Hematopoietic multipotent progenitor cell treated with erythropoietin and hydrocortisone succinate and interleukin-3 and kit ligand, for 15 days (in vitro differentiated cells): ENCODE measurements at regions not wholly inside any gene's neighbourhood (a gene's known extent, or its start where the extent isn't known, plus 50 kb on each side); places are given as distances from the start of the nearest gene placed in this dataset.
"Not testable (repeated sequence)": the region's sequence is repeated elsewhere in the genome, so short reads cannot be mapped to it uniquely, and the experiment has no call there.

Source experiments
- DNase-seq: peaks from one replicate; pipeline ENCODE4 v3.0.0-alpha.2; 2015; ENCODE audit warnings: low spot score

DNA sequence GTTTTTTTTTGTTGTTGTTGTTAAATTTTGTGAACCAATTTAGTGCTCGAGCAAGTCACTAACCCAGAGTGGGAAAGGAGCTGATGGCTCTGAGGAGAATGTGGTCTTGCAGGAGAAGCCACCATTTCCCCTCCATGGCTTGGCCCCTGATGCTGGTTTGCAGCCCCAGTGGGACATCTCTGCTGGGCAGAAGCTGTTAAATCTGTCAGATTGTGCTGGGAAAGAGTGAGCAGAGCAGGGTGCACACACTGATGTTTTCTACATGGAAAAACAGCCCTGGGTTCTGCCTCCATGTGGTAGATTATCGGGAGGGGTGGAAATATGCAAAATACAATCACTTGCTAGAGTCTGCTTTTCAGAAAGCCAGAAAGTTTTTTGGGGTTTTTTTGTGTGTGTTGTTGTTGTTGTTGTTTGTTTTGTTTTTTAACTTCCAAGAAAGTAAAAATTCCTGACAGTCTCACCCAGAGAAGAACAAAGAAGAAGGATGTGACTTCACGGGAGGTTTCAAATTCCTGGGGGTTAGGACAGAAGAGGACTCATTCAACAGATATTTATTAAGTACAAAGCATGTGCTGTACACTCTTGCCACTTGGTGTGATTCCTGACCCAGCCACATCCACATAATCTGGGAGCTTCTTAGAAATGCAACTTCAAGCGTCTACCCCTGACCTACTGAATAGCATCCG is 133.7 kb downstream of the FOXB1 start:
- DNase-seq = no peak

DNA sequence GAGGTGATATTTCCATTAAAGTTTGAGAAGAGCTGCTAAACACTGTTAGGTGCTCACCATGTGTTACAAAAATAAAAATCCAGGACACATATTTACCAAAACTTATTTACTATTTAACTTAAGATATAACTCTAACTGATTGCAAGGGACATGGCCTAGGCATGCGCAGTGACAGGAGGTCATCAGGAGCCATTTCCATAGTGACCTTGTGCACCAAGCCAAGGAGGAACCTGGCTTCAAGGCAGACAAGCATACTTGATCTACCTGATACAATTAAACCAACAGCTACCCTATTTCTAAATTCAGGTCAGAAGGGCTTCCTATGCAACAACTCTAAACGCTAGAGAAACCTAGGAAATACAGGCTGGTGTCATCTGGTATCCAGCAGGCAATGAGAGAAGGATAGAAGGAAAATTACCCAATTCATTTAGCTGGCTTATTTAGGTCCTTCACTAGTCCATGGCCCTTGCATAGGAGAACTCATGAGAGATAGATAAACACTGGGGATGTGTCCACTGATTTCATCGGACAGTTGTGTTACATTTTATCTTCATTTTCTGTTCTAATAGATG is 134.4 kb downstream of the FOXB1 start:
- no peak for DNase-seq

DNA sequence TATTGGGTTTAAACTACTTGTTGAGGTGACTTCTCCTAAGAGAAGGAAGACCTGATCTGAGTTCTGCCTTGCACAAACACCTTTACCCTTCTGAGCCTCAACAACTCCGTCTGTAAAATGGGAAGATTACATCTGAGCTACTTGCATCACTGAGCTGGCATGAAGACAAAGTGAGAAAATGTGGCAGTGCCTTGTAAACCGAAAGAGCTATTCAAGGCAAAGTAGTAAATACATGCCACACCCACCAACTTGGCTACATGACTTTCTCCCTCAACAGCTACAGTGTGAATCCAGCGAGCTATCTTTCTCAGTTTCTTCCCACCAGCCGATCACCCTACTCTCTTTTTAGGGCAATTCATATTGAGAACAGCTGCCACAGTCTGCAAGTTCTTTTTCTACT is 148.3 kb downstream of the FOXB1 start:
- DNase-seq = no peak

DNA sequence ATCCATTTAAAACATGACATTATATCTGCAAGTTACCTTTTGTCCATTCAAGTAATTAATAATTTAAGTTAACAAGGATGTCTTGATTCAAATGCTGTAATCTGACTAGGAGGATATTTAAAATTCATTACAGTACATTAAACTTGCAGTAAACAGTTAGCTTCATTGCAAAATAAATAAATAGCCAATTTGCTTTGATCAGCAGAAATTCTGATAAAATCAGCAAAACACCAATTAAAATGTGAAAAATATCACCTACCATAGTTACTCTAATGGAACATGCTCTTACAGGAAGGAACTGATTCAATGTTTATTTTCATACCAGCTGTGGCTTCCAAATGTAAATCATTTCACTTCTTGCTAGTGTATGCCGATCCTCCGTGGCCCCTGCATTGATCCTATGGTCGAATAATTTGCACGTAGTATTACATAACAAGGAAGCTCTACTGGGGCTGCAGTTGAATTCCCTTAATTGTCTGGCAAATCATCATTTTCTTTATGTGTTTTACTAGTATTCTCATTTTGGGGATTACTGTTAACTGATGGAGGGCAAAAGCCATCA is 150.7 kb downstream of the FOXB1 start:
- DNase-seq = no peak

DNA sequence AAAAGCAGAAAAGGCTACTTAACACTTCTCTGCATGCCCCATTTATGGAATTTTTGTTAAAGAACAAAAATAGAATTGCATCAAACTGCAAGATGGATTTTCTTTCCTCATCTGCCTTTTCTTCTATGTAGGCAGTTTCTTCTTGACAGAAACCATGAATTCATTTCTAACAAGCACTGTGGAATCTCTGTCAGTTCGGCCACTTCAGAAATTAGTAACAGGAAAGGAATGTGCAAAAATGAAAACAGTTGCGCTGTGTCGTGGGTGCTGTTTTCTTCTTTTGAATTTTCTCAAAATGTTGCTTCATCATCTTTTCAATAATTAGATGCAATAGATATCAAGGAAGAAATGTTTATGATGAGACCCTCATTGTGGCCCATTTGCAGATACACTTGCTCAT is 151.6 kb downstream of the FOXB1 start:
- no peak for DNase-seq

DNA sequence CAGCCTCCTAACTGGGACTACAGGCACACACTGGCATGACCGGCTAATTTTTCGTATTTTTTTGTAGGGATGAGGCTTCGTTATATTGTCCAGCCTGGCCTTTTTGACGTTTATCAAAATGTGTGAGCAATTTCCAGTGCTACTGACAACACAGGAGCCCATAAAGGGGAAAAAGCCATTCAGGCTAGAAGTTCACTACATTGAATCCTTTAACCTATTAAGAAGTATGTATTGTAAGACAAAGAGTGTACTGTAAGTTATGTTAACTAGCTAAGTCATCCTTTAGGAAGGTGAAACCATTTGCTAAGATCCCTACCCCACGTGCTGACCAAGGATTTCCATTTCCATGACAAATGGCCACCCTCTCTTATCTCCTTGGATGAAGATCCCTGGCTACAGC is 156.8 kb downstream of the FOXB1 start:
- no peak for DNase-seq

DNA sequence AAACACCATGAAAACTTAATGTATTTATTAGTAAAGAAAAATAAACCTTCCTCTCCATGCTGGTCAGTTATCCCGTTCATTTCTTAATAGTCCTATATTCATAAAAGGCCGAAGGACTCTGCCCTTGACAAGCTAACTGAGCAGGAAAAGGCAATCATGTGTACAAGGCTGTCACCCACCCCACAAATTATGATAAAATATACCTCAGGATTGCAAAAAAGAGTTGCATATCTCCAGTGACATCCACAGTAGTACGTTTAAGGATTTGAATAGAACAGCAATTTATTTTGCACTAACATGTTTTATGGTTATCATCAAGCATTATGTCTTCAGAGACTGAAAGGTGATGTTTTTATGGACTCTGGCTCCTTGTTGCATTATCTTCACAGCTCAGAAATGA is 157.6 kb downstream of the FOXB1 start:
- DNase-seq = no peak

DNA sequence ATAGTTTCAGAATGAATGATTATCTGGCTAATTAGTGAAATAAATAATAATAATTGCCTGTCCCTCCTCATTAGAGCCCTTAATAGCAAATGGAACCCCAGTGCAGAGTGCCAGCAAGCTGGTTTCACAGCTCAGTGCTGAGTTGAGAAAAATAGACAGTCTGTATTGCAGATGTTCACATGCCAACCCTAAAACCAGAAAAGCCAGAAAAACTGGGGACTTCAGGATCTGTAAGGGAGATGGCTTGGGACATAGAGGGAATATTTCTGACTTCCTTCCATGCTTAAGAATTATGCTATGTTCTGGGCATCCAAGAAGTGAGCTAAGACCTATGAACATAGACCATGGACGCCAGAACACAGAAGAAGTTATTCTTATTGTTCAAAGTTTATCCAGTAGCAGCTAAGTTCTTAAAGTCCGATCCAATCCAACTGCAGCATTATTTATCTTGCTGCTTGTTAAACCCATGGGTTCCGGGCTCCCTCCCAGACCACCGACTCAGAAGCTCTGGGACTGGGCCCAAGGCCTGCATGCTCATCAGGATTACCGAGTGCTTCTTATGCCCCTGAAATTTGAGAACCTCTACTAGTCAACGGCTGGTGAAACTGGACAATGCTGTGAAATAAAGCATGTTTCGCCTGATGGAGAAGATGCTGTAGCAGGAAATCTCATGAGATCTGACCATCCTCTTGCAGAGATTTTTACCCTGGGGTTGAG is 158.3 kb downstream of the FOXB1 start:
- DNase-seq = no peak

DNA sequence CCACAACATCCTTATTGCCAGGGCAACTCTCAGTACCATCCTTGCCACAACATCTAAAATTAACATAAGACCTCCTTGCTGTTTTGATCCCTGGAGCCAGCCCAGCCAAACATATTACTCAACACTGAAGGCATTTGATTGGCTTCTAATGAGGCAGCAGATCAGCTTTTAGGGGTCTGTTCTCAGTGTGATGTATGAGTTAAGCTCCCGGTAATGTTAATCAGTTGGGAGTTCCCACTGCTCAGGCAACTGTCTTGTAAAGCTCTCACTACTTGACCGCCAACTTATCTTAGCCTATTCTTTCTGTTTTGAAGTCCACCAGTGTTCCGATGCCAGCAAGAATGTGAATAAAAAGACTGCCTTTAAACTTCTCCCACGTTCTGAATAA is 158.9 kb downstream of the FOXB1 start:
- DNase-seq = no peak

DNA sequence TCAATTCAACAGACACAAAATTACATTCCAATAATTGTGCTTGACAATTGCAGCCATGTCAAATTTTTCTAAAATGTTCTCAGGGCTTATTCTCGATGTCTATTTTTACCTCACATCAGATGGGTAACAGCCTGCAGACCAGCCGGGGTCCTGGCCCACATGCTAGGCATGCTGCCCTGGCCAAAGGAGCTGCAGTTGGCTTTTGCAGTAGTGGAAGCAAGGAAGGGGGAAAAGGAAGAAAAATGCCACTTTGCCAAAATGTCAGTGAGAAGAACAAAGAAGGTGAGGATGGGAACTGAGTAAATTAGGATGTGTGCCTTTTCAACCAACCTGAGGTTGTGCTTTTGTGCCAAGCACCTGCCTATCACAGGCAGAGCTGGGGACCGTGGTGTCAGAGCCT is 161.0 kb downstream of the FOXB1 start:
- no peak for DNase-seq

DNA sequence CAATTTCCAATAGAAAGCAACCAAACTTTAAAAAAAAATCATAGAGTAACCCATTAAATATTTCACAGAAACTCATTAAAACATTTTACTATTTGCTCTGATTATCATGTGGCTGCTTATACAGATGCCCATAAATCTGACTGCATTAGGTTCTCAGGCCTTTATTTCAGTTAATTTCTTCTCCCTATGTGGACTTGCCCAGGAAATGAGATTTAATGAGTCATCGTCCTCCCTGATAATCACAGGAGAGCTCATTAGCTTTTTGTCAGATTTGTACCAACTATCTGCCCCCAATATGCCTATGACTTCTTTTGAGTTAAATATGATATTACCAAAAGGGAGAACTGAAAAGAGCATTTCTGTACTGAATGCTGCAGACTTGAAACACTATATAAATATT is 168.0 kb downstream of the FOXB1 start:
- DNase-seq = no peak

DNA sequence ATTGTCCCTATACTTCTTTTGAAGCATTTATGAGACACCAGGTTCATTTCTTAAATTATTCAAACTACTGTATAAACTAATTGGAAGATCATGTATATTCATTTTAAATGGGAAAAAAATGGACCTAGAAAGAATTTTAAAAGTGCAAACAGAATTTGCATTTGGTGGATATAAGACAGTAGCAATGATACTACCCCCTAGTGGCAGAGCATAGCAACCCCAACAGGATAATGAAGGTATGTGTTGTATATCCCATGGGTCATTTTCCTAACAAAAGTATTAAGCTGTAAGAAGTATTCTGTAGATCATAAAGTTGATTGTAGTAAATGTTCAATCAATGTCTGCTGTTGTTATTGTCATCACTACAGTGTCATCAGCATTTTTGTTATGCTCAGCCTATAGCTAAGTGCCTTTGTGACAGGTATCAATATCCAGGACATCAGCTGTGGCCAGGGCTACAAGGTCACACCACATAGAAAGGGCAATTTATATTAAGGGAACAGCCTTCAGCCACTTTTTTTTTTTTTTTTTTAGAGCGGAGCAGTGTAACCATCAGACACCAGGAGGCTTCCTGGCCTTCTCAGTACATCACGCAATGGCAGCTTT is 175.8 kb downstream of the FOXB1 start:
- peak; percentile 26 for DNase-seq

DNA sequence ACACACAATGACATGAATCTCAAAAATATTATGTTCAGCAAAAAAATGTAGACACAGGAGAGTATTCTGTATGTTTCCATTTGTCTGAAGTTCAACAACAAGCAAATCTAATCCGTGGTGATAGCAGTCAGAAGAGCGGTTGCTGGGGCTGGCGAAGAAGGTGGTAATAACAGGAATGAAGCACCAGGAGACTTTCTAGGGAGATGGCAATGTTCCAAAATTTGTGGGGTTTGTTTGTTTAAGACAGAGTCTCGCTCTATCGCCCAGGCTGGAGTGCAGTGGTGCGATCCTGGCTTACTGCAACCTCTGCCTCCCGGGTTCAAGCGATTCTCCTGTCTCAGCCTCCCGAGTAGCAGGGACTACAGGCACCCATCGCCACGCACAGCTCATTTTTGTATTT is 177.8 kb downstream of the FOXB1 start:
- DNase-seq = not testable (repeated sequence)

DNA sequence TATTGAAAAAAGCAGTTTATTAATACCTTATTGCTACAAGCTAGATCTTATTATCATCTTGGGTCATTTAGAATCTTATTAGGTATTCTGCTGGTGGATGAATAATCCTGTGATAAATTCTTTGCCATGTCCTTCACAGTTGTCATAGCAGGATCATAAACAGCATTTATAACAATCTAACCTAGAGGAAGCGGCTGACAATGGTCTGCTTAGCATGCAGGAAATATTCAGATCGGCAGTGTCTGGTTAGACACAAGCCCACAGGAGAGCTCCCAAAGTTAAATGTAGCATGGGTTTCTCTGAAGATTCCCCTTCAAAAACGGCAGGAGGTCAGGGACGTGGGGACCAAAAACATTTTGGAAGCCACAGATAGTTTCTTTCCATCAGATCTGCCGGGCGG is 179.3 kb downstream of the FOXB1 start:
- DNase-seq = no peak

DNA sequence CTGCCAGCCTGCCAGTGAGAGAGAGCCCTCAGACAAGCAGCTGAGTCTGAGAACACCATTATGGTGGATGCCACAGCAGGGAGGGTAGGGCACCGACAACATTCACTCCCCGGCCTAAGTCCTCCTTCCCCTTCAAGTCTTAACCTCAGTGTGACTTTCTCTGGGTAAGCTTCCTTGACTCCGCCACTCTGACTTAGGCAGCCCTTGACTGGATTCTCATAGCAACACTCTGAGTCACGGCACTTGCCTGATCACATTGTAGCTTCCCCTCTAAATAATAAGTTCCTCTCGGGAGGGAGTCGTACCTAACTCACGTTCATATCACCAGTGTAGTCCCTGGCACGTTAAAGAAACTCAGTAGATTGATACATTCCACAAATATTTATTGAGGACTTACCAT is 180.5 kb downstream of the FOXB1 start:
- no peak for DNase-seq

DNA sequence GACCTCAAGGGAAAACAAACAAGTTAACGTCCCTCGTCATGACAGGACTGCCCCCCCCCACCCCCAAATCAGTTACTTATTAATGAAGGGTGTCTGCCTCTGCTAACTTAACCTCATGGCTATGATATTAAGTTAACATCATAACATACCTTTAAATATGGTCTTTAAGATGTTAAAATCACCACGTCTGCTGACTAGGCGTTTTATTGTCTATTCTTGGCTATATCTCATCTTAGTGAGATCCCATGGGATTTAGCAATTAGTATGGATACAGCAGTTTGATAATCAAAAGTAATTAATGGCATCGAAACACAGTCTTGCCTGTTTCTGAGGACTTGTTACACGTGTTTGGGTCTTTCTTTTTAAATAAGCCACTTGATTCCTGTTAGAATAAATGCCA is 186.9 kb downstream of the FOXB1 start:
- DNase-seq = no peak

DNA sequence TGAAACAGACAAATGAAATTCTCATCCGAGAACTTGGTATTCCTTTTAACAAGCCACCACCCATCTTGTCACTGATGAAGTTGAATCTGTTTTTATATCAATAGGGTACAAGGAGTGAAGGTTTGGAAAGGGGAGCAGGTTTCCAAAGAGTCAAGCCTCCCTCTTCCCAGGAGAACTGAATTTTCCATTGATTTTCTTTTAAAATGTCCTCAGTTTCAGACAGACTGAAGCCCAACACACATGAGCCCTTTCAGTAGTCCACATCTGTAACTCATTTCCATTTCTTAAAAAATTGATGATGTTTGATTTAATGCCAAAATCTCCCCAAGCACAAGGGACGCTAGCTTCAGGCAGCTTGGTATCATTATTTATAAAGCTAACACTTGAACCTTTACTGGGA is 187.7 kb downstream of the FOXB1 start:
- DNase-seq = no peak

DNA sequence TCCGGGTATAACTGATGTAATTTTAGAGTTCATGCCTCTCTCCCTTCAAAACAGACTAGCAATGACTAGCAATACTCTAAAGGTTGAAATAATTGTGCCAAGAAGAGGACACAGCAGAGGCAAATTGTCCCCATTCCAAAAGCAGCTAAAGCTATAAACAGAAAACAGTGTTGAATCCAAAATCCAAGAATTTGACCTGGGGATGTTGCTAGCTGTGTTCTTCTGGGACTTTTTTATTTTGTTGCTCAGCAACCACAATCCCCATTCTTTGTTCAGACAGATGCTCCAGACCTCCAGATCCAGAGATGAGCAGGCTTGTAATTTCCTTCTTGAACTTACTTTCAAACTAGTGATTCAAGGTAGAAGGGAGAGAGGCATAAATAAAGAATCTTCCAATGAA is 191.5 kb downstream of the FOXB1 start:
- DNase-seq = no peak

DNA sequence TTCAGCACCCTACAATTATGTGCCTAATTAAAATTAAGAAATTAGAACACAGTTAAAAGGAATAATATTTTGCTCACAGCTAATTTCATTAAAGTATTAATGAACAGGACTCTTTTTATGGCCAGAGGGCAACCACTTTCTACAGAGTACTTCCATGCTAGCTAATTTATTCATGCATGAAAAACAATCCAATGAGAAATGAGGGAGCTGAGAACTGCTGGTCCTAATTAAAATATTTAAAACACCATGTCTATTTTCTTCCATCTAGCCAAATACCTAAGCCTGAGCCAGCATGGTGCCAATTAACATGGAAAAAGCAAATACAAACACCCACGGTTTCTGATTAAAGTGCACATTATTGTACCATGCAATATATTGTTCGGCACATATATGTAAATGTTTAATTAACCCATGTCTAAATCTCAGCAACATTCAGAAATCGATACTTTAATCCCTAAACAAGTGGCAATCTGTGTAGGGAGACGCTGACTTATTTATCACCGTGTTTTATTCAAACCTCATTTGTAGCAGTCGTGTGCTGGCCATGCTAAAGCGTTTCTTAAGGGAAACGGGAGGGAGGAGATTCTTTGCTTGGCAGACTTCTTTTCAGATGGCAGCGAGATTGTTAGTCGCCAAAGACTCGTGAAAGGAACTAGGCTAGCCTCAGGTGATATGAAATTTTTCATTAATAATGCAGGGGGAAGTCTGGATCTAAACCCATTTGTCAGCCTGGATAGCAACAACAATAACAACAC is 193.5 kb downstream of the ANXA2 start:
- no peak for DNase-seq

DNA sequence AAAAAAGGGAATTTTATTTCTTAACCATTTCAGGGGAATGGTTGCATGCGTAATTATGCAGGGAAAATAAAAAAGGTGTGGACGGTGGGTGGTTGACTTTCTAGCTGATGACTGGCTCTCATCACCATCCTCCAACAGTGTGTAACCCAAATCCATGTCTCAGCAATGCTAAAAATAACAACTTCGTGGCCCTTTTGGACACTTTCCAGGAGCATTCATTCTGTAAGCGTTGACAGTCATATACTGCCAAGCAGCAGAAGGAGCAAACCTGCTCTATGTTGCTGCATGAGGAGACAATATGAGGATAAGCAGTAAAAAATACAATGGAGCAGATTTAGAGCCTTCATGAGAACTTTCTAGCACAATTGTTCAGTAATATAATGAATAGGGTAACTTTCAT is 189.1 kb downstream of the ANXA2 start:
- no peak for DNase-seq

DNA sequence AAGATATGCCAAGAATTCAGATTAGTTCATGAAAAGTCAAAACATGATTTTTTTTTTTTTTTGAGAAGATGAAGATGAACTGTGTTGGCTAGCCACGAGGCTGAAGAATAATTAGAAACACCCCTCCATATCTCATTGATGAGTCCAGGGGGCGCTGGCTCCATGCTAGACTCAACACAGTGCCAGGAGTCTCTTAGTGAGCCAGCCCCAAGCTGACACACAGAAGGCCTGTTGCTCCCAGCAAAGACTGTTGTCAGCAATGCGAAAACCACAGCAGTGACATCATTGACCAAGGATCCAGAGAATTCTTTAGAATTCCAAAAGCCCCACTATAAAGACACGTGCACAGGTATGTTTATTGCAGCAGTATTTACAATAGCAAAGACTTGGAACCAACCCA is 185.2 kb downstream of the ANXA2 start:
- no peak for DNase-seq

DNA sequence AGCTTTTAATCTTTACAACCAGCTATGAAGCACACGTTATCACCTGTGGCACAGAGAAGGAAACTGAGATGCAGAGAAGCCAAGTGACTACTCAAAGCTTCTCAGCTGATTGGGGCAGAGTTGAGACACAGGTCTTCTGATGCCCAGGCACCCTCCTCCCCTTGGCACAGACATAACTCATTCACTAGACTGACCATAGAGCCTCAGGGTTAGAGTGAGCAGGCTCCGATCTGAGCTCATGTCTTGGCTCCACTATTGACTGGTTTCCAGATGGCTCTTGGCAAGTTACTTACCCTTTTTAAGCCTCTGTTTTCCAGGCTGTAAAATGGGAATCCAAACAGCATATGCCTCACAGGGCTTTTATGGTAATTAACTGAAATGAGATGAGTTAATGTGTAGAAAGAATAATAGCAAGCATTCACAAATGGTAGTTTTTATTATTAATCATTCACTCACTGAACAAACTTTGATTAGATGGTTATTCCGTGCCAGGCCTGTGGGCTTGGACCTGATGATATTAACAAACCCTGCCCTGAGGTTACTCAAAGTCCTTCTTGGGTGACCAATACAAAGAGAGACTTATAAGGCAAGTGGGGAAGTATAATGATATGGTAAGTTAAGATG is 184.3 kb downstream of the ANXA2 start:
- DNase-seq = no peak
